ENCODE measurements at regions not wholly inside any gene's neighbourhood (a gene's known extent, or its start where the extent isn't known, plus 50 kb on each side); places are given as distances from the start of the nearest gene placed in this dataset.

DNA sequence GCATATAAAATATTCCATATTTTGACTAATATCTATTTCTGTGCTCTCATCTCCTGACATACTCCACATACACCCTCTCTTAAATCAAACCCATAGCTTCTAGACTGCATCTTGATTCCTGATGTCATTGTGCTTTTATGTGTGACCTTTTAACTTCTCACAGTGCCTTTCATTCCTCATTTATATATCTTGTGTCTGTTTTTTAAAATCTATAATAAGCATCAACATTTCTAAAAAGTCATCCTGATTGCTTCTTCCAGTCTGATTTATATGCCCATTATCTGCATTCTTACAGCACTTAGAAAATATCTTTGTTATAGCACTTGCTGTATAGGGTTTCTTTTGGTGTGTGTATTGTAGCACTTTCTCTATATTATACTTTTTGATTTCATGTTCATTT lies 190.1 kb upstream of the ITM2A start:
- TF ChIP-seq CTCF (IDR thresholded peaks at IDR 0.05; ENCODE audit: low read depth, low read length): no peak
- no peaks in the 10 kb centered on the region for H3K27me3 ChIP-seq (ENCODE audit: control insufficient read depth, insufficient read depth, low read length)

GRCh38 chrX:79556800-79557199 lies 189.7 kb upstream of the ITM2A start:
- Histone ChIP-seq H3K27ac (ENCODE audit: low read depth, low read length) (no peak overlapping the region), H3K4me3 (ENCODE audit: low read depth, low read length) (no peak overlapping the region), H3K9me3 (ENCODE audit: control insufficient read depth, insufficient read depth, low read length) (no peaks in the 10 kb centered on the region; the same call in 1 of the 2 replicates), H3K27me3 (ENCODE audit: control insufficient read depth, insufficient read depth, low read length) (no peaks in the 10 kb centered on the region)
- TF ChIP-seq CTCF (IDR thresholded peaks at IDR 0.05; ENCODE audit: low read depth, low read length): no peak
- POLR2A ChIA-PET: no interaction called here
- CTCF ChIA-PET: no interaction called here
- no peak for DNase-seq (ENCODE audit: low read depth, low spot score)

More for the DNA sequence above, 190.1 kb upstream of the ITM2A start:
- no peak overlapping the region for H3K27ac ChIP-seq (ENCODE audit: low read depth, low read length)
- ChIA-PET POLR2A (no interaction called here), CTCF (no interaction called here)
- DNase-seq (ENCODE audit: low read depth, low spot score): no peak
- H3K9me3 ChIP-seq (ENCODE audit: control insufficient read depth, insufficient read depth, low read length): no peaks in the 10 kb centered on the region; the same call in 1 of the 2 replicates
- no peak overlapping the region for H3K4me3 ChIP-seq (ENCODE audit: low read depth, low read length)

DNA sequence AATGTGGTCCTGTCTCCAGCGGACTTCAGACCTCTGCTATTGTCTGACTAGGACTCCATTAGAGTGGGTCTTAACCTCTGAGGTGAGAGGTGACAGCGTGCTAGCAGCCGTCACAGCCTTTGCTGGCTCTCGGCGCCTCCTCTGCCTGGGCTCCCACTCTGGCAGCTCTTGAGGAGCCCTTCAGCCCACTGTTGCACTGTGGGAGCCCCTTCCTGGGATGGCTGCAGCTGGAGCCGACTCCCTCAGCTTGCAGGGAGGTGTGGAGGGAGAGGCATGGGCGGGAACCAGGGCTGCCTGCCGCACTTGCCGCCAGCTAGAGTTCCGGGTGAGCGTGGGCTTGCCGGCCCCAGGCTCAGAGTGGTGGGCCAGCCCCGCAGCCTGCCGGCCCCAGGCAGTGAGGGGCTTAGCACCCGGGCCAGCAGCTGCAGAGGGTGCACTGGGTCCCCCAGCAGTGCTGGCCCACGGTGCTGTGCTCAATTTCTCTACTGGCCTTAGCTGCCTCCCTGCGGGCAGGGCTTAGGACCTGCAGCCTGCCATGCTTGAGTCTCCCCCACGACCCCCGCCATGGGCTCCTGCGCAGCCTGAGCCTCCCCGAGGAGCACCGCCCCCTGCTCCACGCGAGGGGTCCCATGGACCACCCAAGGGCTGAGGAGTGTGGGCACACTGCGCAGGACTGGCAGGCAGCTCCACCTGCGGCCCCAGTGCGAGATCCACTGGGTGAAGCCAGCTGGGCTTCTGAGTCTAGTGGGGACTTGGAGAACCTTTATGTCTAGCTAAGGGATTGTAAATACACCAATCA lies 163.4 kb upstream of the ITM2A start:
- H3K9me3 ChIP-seq (ENCODE audit: control insufficient read depth, insufficient read depth, low read length): peaks cover 10% of the 10 kb centered on the region; the same call in 1 of the 2 replicates
- ChIA-PET POLR2A (no interaction called here), CTCF (no interaction called here)
- H3K4me3 ChIP-seq (ENCODE audit: low read depth, low read length): no peak overlapping the region
- no peak for TF ChIP-seq CTCF (IDR thresholded peaks at IDR 0.05; ENCODE audit: low read depth, low read length)
- DNase-seq (ENCODE audit: low read depth, low spot score): no peak
- no peak overlapping the region for H3K27ac ChIP-seq (ENCODE audit: low read depth, low read length)
- H3K27me3 ChIP-seq (ENCODE audit: control insufficient read depth, insufficient read depth, low read length): no peaks in the 10 kb centered on the region

- Histone ChIP-seq H3K4me3 (ENCODE audit: low read depth, low read length) (no peak overlapping the region), H3K9me3 (ENCODE audit: control insufficient read depth, insufficient read depth, low read length) (no peaks in the 10 kb centered on the region), H3K27me3 (ENCODE audit: control insufficient read depth, insufficient read depth, low read length) (no peaks in the 10 kb centered on the region), H3K27ac (ENCODE audit: low read depth, low read length) (no peak overlapping the region)
- ChIA-PET CTCF (no interaction called here), POLR2A (no interaction called here)
- TF ChIP-seq CTCF (IDR thresholded peaks at IDR 0.05; ENCODE audit: low read depth, low read length): no peak
- no peak for DNase-seq (ENCODE audit: low read depth, low spot score)
These were observed 157.5 kb upstream of the ITM2A start for GRCh38 chrX:79524642-79525041.

DNA sequence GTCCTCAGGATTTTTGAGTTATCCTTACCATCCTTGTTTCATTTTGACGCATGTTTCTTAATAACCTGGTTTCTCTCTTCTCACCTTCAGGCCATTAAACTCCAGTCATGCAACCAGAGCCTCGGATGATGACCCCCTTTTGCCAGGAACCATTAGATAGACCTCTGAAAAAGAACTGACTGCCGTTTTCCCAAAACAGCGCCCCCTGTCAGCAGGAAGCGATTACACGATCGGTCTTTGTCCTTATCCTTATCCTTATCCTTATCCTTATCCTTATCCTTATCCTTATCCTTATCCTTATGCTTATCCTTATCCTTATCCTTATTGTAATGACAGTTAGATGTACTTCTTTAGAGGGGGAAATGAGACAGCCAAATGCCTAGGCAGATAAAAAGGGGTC lies 148.4 kb upstream of the ITM2A start:
- Histone ChIP-seq H3K27ac (ENCODE audit: low read depth, low read length) (no peak overlapping the region), H3K27me3 (ENCODE audit: control insufficient read depth, insufficient read depth, low read length) (no peaks in the 10 kb centered on the region), H3K4me3 (ENCODE audit: low read depth, low read length) (no peak overlapping the region), H3K9me3 (ENCODE audit: control insufficient read depth, insufficient read depth, low read length) (peaks cover 4% of the 10 kb centered on the region)
- TF ChIP-seq CTCF (IDR thresholded peaks at IDR 0.05; ENCODE audit: low read depth, low read length): no peak
- ChIA-PET POLR2A (no interaction called here), CTCF (no interaction called here)
- no peak for DNase-seq (ENCODE audit: low read depth, low spot score)

All from AG04450 (cell line).